HPDE6-E6E7 (cell line): ENCODE measurements at regions not wholly inside any gene's neighbourhood (a gene's known extent, or its start where the extent isn't known, plus 50 kb on each side); places are given as distances from the start of the nearest gene placed in this dataset.

Source experiments
- DNase-seq: peaks from one replicate; pipeline ENCODE4 v3.0.0; 2011; ENCODE audit warnings: missing footprints; ENCODE audit errors: extremely low spot score

DNA sequence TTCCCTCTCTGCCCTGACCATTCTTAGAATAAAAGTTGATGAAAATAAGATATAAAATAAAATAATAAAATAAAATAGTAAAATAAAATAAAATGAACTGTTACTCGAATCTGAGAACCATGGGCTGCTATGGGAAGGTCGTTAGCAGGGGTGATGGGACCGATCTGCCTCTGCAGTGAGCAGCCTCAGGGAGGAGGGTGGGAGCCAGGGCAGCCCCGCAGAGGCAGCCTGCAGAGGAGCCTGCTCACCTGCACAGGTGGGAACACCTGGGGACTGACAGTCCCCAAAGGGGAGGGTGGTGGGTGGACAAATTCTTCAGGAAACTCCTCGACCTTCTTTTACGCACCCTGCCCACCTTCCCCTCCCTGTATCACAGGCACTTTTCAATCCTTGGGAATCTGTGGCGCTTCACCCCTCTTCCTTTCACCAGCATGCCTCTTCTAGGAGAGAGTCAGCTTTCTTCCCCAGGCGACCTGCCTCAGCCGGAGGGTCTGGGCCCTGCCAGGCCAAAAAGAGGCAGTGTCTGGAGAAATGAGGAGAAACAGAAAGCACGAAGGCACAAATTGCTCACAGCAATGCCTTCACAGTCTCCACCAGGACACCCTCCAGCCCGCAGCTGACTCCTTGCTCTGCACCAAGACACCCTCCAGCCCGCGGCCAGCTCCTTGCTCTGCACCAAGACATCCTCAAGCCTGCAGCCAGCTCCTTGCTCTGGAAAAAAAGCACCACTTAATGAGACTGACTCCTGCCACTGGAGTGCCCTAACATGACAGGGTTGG, 368.4 kb upstream of the SHH start:
- no peak for DNase-seq

DNA sequence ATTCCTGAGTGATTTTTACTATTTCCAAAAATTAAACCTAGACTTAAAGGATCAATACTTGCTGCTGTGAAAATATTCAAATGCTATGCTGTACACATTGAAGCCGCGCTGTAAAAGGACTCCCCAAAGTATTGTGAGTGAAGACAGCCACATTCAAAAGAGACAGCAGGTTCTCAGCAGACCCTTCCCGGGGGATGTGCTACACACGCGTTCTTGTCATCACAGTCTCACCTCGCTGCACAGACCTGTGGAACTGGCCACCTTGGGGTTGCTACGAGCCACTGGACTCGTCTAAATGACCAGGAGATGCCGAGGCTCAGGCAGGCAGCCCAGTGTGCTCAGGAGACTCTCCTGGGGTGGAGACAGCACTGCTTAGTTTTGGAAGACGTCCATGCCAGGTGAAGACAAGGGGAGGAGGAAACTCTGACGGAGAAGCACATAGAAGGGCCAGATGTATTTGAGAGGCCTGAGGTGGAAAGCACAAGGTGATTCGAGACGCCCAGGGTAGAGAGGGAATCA, 367.7 kb upstream of the SHH start:
- no peak for DNase-seq

DNA sequence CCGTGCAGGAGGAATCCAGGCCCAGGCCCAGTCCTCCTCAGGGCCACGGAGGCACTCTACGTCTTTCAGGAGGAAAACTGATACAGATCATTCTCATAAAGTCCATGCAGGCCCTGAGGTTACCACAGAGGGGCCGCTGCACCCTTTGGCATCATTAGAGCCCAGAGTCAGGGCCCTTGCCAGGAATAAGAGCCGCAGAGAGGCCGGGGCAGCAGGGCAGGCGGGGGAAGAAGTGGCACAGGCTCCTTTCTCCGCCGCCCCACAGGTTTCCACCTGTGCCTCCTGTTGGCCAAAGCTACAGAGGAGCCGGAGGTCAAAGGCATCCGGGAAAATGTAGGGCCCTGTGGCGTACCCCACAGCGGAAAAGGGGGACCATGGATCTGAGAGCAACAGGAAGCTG, 366.6 kb upstream of the SHH start:
- DNase-seq: no peak

DNA sequence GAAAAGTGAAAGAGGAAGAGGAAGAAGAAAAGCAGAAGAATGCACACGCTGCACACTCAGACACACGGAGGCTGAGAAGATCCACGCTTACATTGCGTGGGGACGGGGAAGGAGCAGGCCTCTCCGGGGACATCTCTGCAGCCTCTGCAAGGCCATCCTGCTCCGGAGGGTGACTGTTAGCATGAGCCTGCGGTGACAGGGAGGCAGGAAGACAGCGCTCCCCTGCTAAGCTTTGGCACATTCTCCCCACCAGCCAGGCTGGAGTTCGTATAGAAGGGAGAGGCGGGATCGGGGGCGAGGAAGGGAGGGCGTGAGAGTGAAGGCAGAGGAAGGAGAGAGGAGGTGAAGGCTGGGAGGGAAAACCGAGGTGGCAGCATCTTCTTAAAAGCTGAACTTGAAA, 366.0 kb upstream of the SHH start:
- DNase-seq: no peak

DNA sequence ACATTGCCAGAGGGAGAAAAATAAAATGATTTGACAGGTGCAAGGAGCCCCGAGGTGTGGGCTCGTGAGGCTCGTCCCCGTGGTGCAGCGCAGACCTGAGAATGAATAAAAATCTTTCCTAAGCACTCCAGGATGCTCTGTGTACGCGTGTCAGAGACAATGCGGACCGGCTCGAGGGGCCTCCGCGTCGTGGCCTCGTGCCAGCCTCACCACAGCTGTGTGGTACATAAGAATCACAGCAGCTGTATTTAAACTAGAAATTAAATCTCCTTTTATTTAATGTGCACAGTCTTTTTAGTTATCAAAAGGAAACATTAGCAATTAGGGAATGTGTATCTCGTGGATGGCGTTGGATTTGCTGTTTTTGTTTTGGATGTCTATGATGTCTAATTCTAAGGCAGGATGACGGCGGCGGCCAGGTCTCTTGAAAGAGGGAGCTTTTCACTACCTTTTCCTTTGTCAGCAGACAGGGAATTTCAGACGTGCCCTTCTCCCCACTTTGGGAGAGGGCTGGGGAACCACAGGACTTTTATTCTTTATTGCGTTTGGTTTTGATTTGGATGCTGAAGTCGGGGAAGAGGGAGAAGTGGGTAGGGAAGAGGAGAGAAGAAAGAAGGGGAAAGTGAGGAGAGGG, 365.3 kb upstream of the SHH start:
- DNase-seq: no peak

DNA sequence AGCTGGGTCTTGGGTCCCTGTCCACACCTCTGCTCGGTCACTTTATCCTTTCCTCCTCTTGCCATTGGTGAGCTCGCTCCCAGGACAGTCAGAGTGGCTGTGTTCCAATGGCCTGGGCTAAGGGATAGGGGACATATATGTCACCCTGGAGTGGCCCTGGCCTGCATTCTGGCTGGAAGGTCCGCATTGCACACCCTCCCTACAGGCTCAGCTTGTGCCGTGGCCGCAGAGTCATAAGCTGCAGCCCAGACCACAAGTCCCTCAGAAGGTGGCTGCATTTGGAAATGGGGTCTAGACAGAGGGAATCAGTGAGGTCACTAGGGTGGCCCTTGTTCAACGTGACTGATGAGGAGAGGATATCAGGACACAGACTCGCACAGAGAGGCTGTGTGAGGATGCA, 363.8 kb upstream of the SHH start:
- no peak for DNase-seq

DNA sequence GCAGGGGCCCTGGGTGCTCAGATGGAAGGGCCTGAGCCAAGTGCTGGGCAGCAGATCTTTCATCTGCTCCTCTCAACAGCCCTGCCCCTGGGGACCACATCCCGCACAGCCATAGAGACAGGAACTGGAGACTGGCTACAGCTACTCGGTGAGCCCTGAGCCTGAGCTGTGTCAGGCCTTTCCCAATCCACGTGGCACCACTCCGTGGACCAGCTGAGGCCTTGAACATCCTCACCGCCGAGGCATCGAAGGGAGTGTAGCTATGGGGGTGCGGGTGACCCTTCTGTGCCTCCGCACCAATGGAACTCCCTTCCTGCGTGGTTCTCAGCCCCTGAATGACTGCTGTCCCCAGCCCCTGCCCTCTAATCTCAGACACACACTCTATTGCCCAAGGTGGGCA, 362.7 kb upstream of the SHH start:
- no peak for DNase-seq

DNA sequence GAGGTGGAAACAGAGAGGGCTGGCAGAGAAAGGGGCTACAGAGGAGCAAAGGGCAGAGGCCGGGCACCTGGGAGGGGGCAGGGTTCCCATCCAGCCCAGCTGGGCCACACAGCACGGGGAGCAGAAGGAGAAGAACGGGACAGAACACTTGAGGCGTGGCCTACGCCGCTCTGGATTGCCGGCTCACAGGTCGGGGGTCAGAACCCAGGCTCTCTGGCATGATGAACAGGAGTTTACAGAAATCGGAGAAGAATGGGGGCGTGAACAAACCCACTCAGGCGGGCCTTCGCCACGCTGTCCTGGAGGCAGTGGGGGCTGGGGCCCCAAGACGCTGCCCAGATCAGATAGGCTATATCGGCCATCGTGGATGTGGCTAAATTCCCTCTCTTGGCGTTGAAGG, 362.2 kb upstream of the SHH start:
- DNase-seq: no peak

DNA sequence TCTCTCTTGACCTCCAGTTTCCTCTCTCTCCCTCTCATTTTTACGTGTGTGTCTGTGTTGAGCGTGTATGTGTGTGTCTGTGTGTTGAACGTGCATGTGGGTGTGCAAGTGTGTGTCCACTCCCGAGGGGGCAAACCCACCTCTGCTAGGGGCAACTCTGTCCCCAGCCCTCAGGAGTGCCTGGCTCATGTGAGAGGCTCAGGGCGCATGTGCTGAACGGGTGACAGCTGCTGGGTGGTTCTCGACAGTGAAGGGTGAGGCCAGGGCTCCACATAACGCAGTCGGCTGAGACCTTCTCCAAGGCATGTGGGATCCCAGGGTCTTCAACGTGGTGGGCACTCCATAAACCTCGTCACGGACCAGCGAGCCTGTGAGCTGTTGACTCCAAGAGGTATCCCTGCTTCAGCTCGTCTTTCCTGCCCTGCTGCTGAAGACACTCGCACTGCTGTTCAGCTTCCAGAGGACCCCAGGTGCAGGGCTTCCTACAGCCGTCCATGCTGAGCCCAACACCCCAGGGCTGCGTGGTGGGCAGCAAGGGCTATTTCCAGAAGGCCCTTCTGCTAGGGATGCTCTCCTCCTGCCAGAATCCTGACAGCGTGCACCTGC, 361.6 kb upstream of the SHH start:
- no peak for DNase-seq

DNA sequence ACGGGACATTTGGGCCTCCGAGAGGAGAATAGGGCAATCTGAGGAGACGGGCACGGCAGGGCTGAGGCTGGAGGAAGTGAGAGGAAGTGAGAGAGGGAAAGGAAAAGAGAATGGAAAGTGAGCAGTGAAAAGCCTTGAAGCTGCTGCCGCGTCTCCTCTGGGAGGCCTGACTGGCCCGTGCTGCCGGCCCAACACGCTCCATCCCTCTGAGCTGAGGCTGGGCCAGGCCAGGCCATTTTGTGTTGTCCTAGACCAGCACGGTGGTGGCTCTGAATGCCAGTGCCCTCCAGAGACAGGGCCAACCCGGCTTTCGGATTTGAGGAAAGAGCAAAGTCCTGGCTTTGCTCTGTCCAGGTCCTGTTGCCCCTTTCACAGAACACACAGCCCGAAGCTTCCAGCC, 361.1 kb upstream of the SHH start:
- no peak for DNase-seq

DNA sequence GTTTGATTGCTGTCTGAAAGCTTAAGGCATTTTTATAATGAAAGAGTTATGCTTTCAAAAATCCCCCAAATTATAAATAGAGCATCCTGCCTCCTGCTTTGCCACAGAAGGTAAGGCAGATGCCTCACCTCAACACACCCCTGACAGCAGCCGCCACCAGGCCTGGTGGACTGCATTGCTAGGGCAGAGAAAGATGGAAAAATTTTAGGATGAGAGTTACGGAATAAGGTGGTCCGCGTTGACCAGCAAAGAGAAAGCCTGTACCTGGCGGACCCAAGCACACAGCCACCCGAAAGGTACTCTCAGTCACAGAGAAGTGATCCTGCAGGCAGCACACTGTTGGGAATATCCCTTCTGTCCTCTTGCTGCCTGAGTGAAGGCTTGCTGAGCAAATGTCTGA, 360.4 kb upstream of the SHH start:
- no peak for DNase-seq

DNA sequence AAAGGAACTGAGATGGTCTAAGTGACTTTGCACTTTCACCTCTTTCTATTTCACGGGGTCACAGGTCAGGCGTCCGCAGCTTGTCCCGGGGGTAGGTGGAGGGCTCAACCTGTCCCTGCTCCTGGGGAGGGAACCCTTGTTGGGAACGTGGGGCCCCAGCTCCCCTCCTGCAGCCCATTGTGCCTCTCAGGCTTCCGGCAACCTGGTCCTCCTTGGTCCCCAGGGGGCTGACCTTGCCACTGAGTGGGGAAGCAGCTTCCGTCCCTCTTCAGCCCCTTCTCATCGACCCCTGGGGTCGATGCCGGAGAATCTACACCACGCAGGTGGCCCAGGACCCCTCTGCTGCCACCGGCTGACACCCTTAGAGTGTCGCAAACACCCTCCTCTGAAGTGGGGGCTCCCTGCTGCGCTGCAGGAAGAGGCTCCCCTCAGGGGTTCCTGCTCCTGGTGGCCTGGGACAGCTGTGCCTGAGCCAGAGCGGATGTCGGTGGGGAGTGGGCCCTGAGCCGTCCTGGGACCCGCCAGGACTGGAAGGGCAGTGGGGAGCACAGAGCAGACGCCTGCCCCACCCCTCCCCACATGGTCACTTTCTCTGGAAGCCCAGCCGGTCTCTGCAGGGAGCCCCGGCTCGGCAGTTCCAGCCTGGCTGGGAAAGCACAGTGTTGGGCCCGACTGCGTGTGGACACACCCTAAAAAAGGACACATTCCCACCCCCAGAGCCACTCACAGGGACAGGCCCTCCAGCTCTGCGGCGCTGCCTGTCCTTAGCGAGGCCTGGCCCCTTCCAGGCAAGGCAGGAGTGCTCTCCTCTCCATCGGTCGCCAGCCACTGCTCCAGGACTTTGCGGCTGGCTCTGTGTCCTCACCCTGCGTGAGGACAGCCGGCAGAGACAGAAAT, 357.5 kb upstream of the SHH start:
- DNase-seq: no peak

DNA sequence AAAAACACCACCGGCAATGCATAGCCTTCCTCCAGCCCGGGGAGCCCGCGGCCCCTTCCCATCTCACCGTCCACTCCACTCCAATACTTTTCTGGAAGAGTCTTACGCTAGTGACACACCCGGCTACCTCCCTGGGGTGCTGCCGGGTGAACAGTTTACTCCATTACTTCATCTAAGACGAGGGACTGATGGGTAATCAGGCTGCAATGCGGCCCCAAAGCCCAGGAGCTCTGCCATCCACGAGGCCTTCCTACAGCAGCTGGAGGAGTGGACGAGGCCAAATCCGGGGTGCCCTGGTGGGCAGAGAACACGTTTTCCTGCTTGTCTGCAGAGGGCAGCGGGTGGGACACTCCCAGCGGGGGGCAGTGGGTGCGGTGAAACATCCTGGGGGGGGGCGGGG, 356.2 kb upstream of the SHH start:
- DNase-seq: no peak

DNA sequence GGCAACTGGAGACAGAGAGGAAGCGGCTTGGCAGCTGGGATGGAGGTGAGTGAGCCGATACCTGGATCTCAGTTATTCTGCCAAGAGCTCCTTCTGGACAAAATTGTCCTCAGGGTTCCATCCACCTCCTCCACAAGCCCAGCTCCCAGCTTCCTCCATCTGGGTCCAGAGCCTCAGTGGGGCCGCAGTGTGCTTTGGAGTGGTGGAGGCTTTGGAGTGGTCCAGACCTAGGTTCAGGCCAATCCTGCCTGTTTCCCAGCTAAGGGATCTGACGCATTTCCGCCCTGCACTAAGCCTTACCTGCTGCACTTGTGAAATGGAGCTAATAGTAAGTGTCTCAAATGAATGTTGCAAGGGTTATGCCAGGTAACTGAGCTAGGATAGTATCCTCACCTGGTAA, 355.7 kb upstream of the SHH start:
- no peak for DNase-seq

DNA sequence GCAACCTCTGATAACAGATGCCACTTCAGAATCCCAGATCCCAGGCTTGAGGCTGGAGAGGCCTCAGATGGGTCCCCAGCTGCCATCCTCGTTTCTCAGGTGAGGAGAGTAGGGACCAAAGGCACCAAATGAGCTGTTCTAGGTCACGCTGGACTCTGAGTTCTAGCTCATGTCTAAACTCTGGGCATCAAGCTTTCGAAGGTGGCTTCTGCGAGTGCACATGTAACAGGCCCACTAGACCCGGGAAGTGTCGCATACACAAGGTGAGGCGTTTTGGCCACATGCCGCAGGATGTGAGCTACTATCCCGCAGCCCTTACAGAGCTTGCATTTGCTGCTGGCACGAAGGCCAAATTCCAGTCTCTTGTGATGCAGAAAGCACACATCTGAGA, 355.1 kb upstream of the SHH start:
- no peak for DNase-seq

DNA sequence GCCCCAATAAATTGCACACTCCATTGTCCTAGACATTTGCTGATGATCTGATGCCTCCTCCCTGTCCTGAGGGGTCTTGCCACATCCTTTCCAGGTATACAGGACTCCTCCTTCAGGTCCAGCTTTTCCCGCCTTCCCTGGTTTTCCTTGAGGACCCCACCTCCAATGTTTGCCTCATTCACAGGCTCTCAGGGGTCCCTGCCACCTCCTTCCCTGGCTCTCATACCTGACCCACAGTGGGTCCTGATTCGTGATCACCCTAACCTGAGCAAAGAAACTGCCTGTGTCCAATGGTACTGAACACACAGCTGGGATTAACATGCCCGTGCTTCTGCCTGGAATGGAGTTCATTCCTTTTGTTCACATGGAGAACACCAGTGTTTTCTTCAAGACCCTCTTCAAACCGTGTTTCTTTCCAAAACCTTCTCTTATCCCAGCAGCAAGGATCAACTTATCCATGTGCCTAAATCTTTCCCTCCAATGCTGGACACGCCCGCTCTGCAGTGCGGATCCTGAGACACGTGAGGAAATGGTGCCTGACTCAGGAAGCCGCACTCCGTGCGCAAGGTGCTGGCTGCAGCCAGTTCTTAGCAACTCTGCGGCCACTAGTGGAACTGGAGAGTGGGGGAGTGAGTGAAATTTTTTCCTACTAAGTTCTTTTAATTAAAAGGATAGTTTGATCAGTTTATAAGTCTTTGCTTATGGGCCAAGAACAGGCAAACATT, 354.6 kb upstream of the SHH start:
- DNase-seq: no peak

DNA sequence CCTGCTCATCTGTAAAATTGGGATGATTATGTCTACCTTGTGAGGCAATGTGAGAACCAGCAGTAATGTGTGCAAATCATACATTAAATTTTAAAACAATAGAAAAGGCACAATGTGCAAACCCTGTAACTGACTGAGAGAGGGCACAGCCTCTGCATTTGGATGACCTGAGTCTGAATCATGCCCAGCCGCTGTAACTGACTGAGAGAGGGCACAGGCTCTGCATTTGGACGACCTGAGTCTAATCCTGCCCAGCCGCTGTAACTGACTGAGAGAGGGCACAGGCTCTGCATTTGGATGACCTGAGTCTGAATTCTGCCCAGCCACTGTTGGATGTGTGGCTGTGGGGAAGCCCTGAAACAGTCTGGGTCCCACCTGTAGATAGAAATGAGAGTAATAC, 351.5 kb upstream of the SHH start:
- DNase-seq: no peak

DNA sequence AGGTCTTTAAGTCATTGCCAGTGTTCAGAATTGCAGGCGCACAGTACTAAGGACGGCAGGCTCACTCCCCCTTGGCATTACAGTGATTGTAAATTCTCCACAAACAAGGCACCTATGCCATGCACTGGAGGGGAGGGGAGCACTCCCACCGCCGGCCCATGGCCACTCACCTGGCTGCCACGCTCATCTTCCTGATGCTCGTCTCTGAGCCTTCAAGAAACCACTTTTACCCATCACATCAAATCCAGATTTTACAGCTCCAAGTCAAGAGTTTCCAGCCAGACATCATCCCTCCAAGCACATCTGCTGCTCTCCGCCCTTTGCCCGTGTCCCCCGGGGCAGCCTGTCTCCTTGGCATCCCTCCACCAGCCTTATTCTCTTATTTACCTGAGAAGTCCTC, 350.2 kb upstream of the SHH start:
- DNase-seq: no peak

DNA sequence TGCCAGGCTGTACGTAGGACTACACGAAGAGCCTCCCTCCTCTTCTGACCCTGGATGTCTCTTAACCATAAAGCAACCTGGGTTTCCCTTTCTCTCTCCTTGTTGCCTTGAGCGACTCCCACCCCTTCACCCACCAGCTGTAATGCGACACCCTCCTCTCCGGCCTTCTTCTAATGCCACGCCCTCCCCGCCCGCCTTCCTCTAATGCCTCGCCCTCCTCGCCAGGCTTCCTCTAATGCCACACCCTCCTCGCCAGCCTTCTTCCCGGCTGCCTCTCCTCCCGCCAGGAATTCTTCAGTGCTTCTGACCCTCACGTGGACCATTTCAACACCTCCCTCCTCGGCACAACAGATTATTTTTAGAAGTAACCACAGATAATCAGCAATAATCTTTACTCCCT, 348.5 kb upstream of the SHH start:
- DNase-seq: no peak

DNA sequence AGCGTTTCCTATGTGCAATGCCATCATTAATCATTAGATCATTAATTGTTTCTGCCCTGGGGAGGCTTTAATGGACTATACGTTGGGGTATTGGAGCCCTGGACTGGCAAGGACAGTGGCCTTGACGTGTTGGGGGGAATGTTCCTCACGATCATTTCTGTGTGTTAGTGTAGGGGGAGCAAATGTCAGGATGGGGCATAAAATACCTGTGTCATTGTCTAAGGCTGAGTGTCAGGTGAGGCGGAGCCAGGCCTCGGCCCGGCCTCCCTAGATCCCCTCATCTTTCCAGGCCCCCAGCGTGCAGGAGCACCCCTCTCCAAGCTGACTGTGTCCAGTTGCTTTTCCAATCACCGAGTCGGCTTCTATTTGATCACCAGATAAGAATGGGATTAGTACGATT, 346.4 kb upstream of the SHH start:
- no peak for DNase-seq

DNA sequence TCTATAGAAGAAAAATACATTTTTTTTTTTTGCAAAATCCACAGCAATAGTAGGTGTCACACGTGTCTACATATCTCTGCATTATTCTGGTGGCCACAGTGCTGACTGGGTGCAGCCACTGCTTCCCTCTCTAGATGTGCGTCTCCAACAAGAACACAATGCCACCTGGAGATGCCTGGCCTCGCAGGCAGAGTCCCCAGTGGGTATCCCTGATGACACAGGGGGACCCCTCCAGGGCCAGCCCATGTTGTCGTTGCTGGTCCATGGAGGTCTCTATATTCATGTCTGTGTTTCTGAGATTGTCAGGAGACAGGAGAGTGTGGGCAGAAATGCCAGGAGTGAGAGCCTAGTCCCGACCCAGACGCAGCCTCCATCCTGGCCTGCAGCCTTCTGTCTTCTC, 345.9 kb upstream of the SHH start:
- no peak for DNase-seq
